Breast epithelium (tissue), 4 donors: ENCODE measurements at regions not wholly inside any gene's neighbourhood (a gene's known extent, or its start where the extent isn't known, plus 50 kb on each side); places are given as distances from the start of the nearest gene placed in this dataset.

Source experiments
- DNase-seq, 2 donors: peaks; one replicate each; pipeline ENCODE4 v3.0.0-alpha.2; 2019; ENCODE audit warnings: low spot score in 2 of 2
- H3K27ac ChIP-seq, 2 donors: fragments of 200-600 bp; sonication (generic) in 1 of 2; one replicate each; pipeline ENCODE4 v1.5.1; 2016 to 2019; ENCODE audit warnings: mild to moderate bottlenecking in 1 of 2
- H3K27me3 ChIP-seq, 2 donors: fragments of 200-600 bp; sonication (generic) in 1 of 2; one replicate each; pipeline versions ENCODE4 v1.5.1 to v1.6.0; 2017 to 2019; ENCODE audit warnings: control low read depth in 1 of 2, mild to moderate bottlenecking in 1 of 2
- H3K36me3 ChIP-seq: fragments of 200-600 bp; one replicate; pipeline ENCODE4 v1.5.1; 2019
- H3K4me1 ChIP-seq, 2 donors: fragments of 200-600 bp; sonication (generic); one replicate each; pipeline ENCODE4 v1.5.1; 2016 to 2019; ENCODE audit warnings: control low read depth in 1 of 2
- H3K4me3 ChIP-seq, 3 donors: fragments of 200-600 bp; sonication (generic); 1 replicate in 2 of 3; 2 replicates in 1 of 3; pipeline ENCODE4 v1.5.1; 2016 to 2019; ENCODE audit warnings: mild to moderate bottlenecking in 3 of 3, moderate library complexity in 2 of 3
- H3K9me3 ChIP-seq, 2 donors: fragments of 200-600 bp; sonication (generic) in 1 of 2; one replicate each; pipeline ENCODE4 v1.5.1; 2016 to 2019; ENCODE audit warnings: control low read depth in 1 of 2
- CTCF ChIP-seq, 3 donors: fragments of 450-650 bp; IDR thresholded peaks; one replicate each; pipeline ENCODE4 v1.5.1; 2016 to 2017; ENCODE audit warnings: antibody characterized with exemption in 3 of 3, mild to moderate bottlenecking in 3 of 3, moderate library complexity in 3 of 3
- POLR2A ChIP-seq: fragments of 450-650 bp; IDR thresholded peaks from one replicate; pipeline ENCODE4 v1.6.1; 2016; ENCODE audit warnings: antibody characterized with exemption, mild to moderate bottlenecking, moderate library complexity
- POLR2AphosphoS5 ChIP-seq, 3 donors: sonication (generic); formaldehyde crosslinking; IDR thresholded peaks; one replicate each; pipeline ENCODE4 v1.6.1; 2017; ENCODE audit warnings: antibody characterized with exemption in 3 of 3
- intact Hi-C: fragments of 100-400 bp; cut with DNase I; formaldehyde crosslinking; loops from one replicate; pipeline ENCODE4 v1.15.1; 2023; ENCODE audit warnings: low total_unique reads

- intact Hi-C loops = no loop called here
- H3K4me1 ChIP-seq = no peaks in the 10 kb centered on the region
- peaks cover 11 to 32% of the 10 kb centered on the region in 2 donors for H3K9me3 ChIP-seq
- TF ChIP-seq POLR2A (no peak), POLR2AphosphoS5 (IDR thresholded peaks at IDR 0.05) (no peak), CTCF (IDR thresholded peaks at IDR 0.05) (no peak)
- H3K36me3 ChIP-seq = no peaks in the 10 kb centered on the region
- no peaks in the 10 kb centered on the region for H3K27me3 ChIP-seq
- H3K27ac ChIP-seq = no peak overlapping the region
- DNase-seq = no peak
- no peak overlapping the region for H3K4me3 ChIP-seq
These were observed 188.2 kb upstream of the ASCC3 start for GRCh38 chr6:101069191-101069795.

DNA sequence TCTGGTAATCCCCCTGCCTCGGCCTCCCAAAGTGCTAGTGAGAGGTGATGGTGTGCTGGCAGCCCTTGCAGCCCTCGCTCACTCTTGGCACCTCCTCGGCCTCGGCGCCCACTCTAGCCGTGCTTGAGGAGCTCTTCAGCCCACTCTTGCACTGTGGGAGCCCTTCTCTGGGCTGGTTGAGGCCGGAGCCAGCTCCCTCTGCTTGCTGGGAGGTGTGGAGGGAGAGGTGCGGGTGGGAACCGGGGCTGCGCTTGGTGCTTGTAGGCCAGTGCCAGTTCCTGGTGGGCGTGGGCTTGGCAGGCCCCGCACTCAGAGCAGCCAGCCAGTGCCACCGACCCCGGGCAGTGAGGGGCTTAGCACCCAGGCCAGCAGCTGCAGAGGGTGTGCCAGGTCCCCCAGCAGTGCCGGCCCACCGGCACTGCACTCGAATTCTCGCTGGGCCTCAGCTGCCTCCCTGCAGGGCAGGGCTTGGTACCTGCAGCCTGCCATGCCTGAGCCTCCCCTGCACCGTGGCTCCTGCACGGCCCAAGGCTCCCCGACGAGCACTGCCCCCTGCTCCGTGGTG is 189.0 kb upstream of the ASCC3 start:
- intact Hi-C loops = no loop called here

DNA sequence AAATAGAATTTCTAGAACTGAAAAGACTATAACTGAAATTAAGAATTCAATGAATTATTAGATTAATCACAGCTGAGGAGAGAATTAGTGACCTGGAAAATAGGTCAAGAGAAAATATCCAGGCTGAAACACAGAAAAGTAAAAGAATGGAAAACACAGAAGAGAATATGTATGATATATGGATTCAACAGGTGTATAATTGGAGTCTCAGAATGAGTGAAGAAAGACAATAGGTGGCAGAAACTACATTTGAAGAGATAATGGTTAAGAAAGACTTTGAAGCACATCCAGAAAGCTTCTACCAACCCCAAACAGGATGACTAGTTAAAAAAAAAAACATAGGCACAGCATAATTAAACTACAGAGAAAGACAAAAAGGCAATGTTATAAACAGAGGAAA is 196.2 kb upstream of the ASCC3 start:
- intact Hi-C loops = no loop called here
- H3K27ac ChIP-seq = no peak overlapping the region
- TF ChIP-seq POLR2AphosphoS5 (IDR thresholded peaks at IDR 0.05) (no peak), CTCF (IDR thresholded peaks at IDR 0.05) (no peak), POLR2A (no peak)

More for the DNA sequence above, 189.0 kb upstream of the ASCC3 start:
- no peak for DNase-seq
- no peaks in the 10 kb centered on the region for H3K36me3 ChIP-seq
- H3K9me3 ChIP-seq = peaks cover 11 to 32% of the 10 kb centered on the region in 2 donors
- no peaks in the 10 kb centered on the region for H3K4me1 ChIP-seq
- TF ChIP-seq POLR2A (no peak), CTCF (IDR thresholded peaks at IDR 0.05) (no peak), POLR2AphosphoS5 (IDR thresholded peaks at IDR 0.05) (no peak)
- H3K27me3 ChIP-seq = no peaks in the 10 kb centered on the region
- H3K4me3 ChIP-seq = no peak overlapping the region
- no peak overlapping the region for H3K27ac ChIP-seq

GRCh38 chr6:101079696-101080270 is 198.7 kb upstream of the ASCC3 start:
- TF ChIP-seq POLR2A = no peak
- TF ChIP-seq CTCF (IDR thresholded peaks at IDR 0.05) = no peak
- no peak for TF ChIP-seq POLR2AphosphoS5 (IDR thresholded peaks at IDR 0.05)
- Histone ChIP-seq H3K4me3 (no peak overlapping the region), H3K36me3 (no peaks in the 10 kb centered on the region), H3K27me3 (no peaks in the 10 kb centered on the region), H3K9me3 (peaks cover 0 to 17% of the 10 kb centered on the region in 2 donors), H3K4me1 (no peaks in the 10 kb centered on the region), H3K27ac (no peak overlapping the region)
- intact Hi-C loops = no loop called here
- DNase-seq = no peak

More for the DNA sequence above, 196.2 kb upstream of the ASCC3 start:
- peaks cover 0 to 17% of the 10 kb centered on the region in 2 donors for H3K9me3 ChIP-seq
- no peak overlapping the region for H3K4me3 ChIP-seq
- DNase-seq = no peak
- no peaks in the 10 kb centered on the region for H3K4me1 ChIP-seq
- H3K27me3 ChIP-seq = no peaks in the 10 kb centered on the region
- no peaks in the 10 kb centered on the region for H3K36me3 ChIP-seq

GRCh38 chr6:101080597-101080996 is 199.5 kb upstream of the ASCC3 start:
- no peak for DNase-seq
- no peak overlapping the region for H3K4me3 ChIP-seq
- intact Hi-C loops = no loop called here
- no peaks in the 10 kb centered on the region for H3K27me3 ChIP-seq
- H3K27ac ChIP-seq = no peak overlapping the region
- no peaks in the 10 kb centered on the region for H3K36me3 ChIP-seq
- H3K9me3 ChIP-seq = peaks cover 0 to 17% of the 10 kb centered on the region in 2 donors
- no peaks in the 10 kb centered on the region for H3K4me1 ChIP-seq
- no peak for TF ChIP-seq POLR2AphosphoS5 (IDR thresholded peaks at IDR 0.05)
- TF ChIP-seq CTCF (IDR thresholded peaks at IDR 0.05) = no peak
- TF ChIP-seq POLR2A = no peak
